Endothelial cell of umbilical vein (primary cell): ENCODE measurements at regions not wholly inside any gene's neighbourhood (a gene's known extent, or its start where the extent isn't known, plus 50 kb on each side); places are given as distances from the start of the nearest gene placed in this dataset.

Experiments
- BruUV-seq: library from RNA; stranded (reverse); fragments of 400-500 nt; replicated peaks from 2 replicates; lab custom pipeline; 2021; lab: Mats Ljungman, UMichigan
- CTCF ChIA-PET: fragments of 300-600, 350-600 bp; sonication (Branson Sonifier 250); formaldehyde crosslinking; loops from one replicate; lab custom pipeline; 2021; ENCODE audit warnings: antibody characterized with exemption, inconsistent platforms; lab: Charles Lee
- POLR2A ChIA-PET: fragments of 300-600, 350-600 bp; sonication (Branson Sonifier 250); formaldehyde crosslinking; loops from one replicate; lab custom pipeline; 2021; ENCODE audit warnings: antibody characterized with exemption, inconsistent platforms; lab: Charles Lee
- DNase-seq: peaks from one replicate; pipeline ENCODE4 v3.0.0-alpha.2; 2011; ENCODE audit warnings: low read depth, low spot score
- FAIRE-seq: peaks from 2 replicates; lab custom pipeline; 2011; peaks lifted over from hg19 to GRCh38; lab: Jason Lieb, UNC
- H2AFZ ChIP-seq: 2 replicates; pipeline ENCODE4 v1.6.0; 2012; ENCODE audit warnings: low read depth, low read length, control low read depth, inconsistent platforms
- H3K27ac ChIP-seq: 2 replicates; pipeline ENCODE4 v1.5.1; 2011; ENCODE audit warnings: low read depth, mild to moderate bottlenecking, control low read depth, low read length, moderate library complexity; ENCODE audit not compliant: insufficient read depth
- H3K27me3 ChIP-seq, 2 experiments: 2 replicates each; pipeline versions ENCODE4 v1.6.0 to v1.6.1; 2011; ENCODE audit warnings: low read length in 2 of 2, mixed read lengths in 1 of 2; ENCODE audit not compliant: control insufficient read depth in 2 of 2, insufficient read depth in 2 of 2
- H3K36me3 ChIP-seq, 2 experiments: 2 replicates in 1 of 2; 3 replicates in 1 of 2; pipeline ENCODE4 v1.5.1; 2011; ENCODE audit warnings: low read length in 2 of 2, mild to moderate bottlenecking in 1 of 2, moderate library complexity in 1 of 2; ENCODE audit not compliant: control insufficient read depth in 2 of 2, insufficient read depth in 2 of 2; ENCODE audit errors: extremely low read depth in 1 of 2
- H3K4me1 ChIP-seq: 3 replicates; pipeline ENCODE4 v1.5.1; 2011; ENCODE audit warnings: mild to moderate bottlenecking, low read length; ENCODE audit not compliant: control insufficient read depth, insufficient read depth; ENCODE audit errors: extremely low read depth
- H3K4me2 ChIP-seq: 2 replicates; pipeline ENCODE4 v1.6.1; 2011; ENCODE audit warnings: low read length, control low read depth, mixed read lengths; ENCODE audit not compliant: insufficient read depth
- H3K4me3 ChIP-seq, 3 experiments: fragments of 200-600 bp in 1 of 3; sonication (generic), shearing (Covaris generic) in 1 of 3; replicated peaks in 1 of 3; 2 replicates each; pipeline ENCODE4 v1.5.1; 2011 to 2016; ENCODE audit warnings: control low read depth in 3 of 3, low read length in 3 of 3, mild to moderate bottlenecking in 2 of 3, inconsistent platforms in 1 of 3, low read depth in 1 of 3, moderate library complexity in 1 of 3; ENCODE audit not compliant: insufficient read depth in 1 of 3
- H3K79me2 ChIP-seq: 2 replicates; pipeline ENCODE4 v1.6.0; 2012; ENCODE audit warnings: low read length, inconsistent platforms; ENCODE audit not compliant: control insufficient read depth, insufficient read depth
- H3K9ac ChIP-seq: replicated peaks from 2 replicates; pipeline ENCODE3; 2011; ENCODE audit warnings: low read length, control low read depth; ENCODE audit not compliant: insufficient read depth; ENCODE audit errors: extremely low read depth
- H3K9me1 ChIP-seq: replicated peaks from 3 replicates; pipeline ENCODE4 v1.6.0; 2011; ENCODE audit warnings: mild to moderate bottlenecking, low read length; ENCODE audit not compliant: control insufficient read depth, insufficient read depth; ENCODE audit errors: extremely low read depth
- H3K9me3 ChIP-seq: replicated peaks from 2 replicates; pipeline ENCODE4 v1.5.1; 2012; ENCODE audit warnings: low read length, inconsistent platforms; ENCODE audit not compliant: control insufficient read depth, insufficient read depth
- H4K20me1 ChIP-seq: replicated peaks from 2 replicates; pipeline ENCODE3; 2011; ENCODE audit warnings: mild to moderate bottlenecking, low read length; ENCODE audit not compliant: control insufficient read depth, insufficient read depth; ENCODE audit errors: extremely low read depth
- CTCF ChIP-seq, 2 donors: IDR thresholded peaks; 1 replicate in 1 of 2; 2 replicates in 1 of 2; pipeline ENCODE4 v1.5.1; 2011; ENCODE audit warnings: low read length in 2 of 2, mild to moderate bottlenecking in 2 of 2, moderate library complexity in 2 of 2, control low read depth in 1 of 2, inconsistent platforms in 1 of 2, low read depth in 1 of 2; ENCODE audit not compliant: insufficient read depth in 1 of 2; ENCODE audit errors: extremely low read depth in 1 of 2
- EZH2 ChIP-seq: IDR thresholded peaks from 2 replicates; pipeline ENCODE4 v1.6.1; 2012; ENCODE audit warnings: borderline replicate concordance, low read depth, mild to moderate bottlenecking, moderate library complexity, low read length, inconsistent platforms; ENCODE audit not compliant: severe bottlenecking
- FOS ChIP-seq: IDR thresholded peaks from 2 replicates; pipeline ENCODE4 v1.6.1; 2011; ENCODE audit warnings: mild to moderate bottlenecking, low read length, moderate library complexity, borderline replicate concordance; ENCODE audit not compliant: insufficient read depth
- GATA2 ChIP-seq: IDR thresholded peaks from 2 replicates; pipeline ENCODE4 v1.7.0; 2011; ENCODE audit warnings: low read depth, mild to moderate bottlenecking, moderate library complexity, mixed read lengths, low read length; ENCODE audit not compliant: insufficient read length, insufficient read depth
- JUN ChIP-seq: IDR thresholded peaks from 2 replicates; pipeline ENCODE4 v1.6.1; 2011; ENCODE audit warnings: borderline replicate concordance, low read depth; ENCODE audit not compliant: insufficient read length, insufficient read depth
- MAX ChIP-seq: IDR thresholded peaks from 2 replicates; pipeline ENCODE4 v1.6.1; 2011; ENCODE audit not compliant: insufficient read depth, insufficient read length
- MYC ChIP-seq: IDR thresholded peaks from one replicate; pipeline ENCODE4 v1.6.1; 2011; ENCODE audit warnings: mild to moderate bottlenecking, low read depth, low read length
- POLR2A ChIP-seq: IDR thresholded peaks from 2 replicates; pipeline ENCODE4 v1.6.1; 2012; ENCODE audit warnings: low read depth, mild to moderate bottlenecking, control low read depth, low read length
- POLR2AphosphoS5 ChIP-seq: IDR thresholded peaks from 2 replicates; pipeline ENCODE4 v1.6.1; 2012; ENCODE audit warnings: low read depth, mild to moderate bottlenecking, control low read depth, low read length, moderate library complexity; ENCODE audit not compliant: insufficient read depth
- dilution Hi-C: fragments of 300-500 bp; cut with MboI; formaldehyde crosslinking; loops from one replicate; pipeline ENCODE4 v1.15.0; 2019; ENCODE audit warnings: low sequenced_read_pairs; ENCODE audit not compliant: extremely low pct_ligation_motif_present
- intact Hi-C: fragments of 100-400 bp; cut with micrococcal nuclease; formaldehyde crosslinking; loops from one replicate; pipeline ENCODE4 v1.10.0; 2022

- Histone ChIP-seq H3K36me3 (no peaks in the 10 kb centered on the region), H3K9ac (no peak overlapping the region), H3K4me1 (no peaks in the 10 kb centered on the region), H3K4me2 (no peak overlapping the region), H3K27me3 (no peaks in the 10 kb centered on the region), H3K27ac (no peak overlapping the region), H4K20me1 (no peaks in the 10 kb centered on the region), H3K4me3 (no peak overlapping the region), H3K79me2 (no peaks in the 10 kb centered on the region), H3K9me1 (no peaks in the 10 kb centered on the region), H2AFZ (no peak overlapping the region), H3K9me3 (peaks cover 2% of the 10 kb centered on the region)
- TF ChIP-seq JUN (no peak), EZH2 (no peak), POLR2A (no peak), MYC (no peak), MAX (no peak), POLR2AphosphoS5 (no peak), GATA2 (no peak), FOS (no peak), CTCF (IDR thresholded peaks at IDR 0.05; ENCODE audit: extremely low read depth in 1 of 2, insufficient read depth in 1 of 2, low read depth in 1 of 2, low read length in 2 of 2) (no peak)
- no TSS peak for BruUV-seq
- intact Hi-C loops (no loop called here), dilution Hi-C loops (no loop called here)
- FAIRE-seq: no peak
- CTCF ChIA-PET: no interaction called here
- DNase-seq: no peak
- POLR2A ChIA-PET: no interaction called here
Observed at GRCh38 chr16:62130101-62130500, 93.9 kb upstream of the CDH8 start.
